DMS153 (cell line): ENCODE measurements at regions not wholly inside any gene's neighbourhood (a gene's known extent, or its start where the extent isn't known, plus 50 kb on each side); places are given as distances from the start of the nearest gene placed in this dataset.

Source experiments
- DNase-seq: peaks from one replicate; lab custom pipeline; 2025; lab: John Stamatoyannopoulos, UW

GRCh38 chr9:107210775-107211174 lies 72.3 kb upstream of the RAD23B start:
- no peak for DNase-seq

GRCh38 chr9:107211284-107211923 lies 71.7 kb upstream of the RAD23B start:
- DNase-seq = no peak

DNA sequence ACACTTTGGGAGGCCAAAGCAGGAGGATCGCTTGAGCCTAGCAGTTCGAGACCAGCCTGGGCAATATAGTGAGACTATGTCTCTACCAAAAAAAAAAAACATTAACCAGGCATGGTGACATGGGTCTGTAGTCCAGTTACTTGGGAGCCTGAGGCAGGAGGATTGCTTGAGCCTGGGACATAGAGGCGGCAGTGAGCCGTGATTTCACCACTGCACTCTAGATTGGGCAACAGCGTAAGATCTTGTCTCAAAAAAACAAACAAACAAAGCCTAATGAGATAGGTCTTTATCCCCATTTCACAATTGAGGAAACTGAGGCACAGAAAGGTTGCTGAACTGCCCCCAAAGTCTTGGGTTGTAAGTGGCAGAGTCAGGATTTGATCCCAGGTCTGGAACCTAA lies 70.5 kb upstream of the RAD23B start:
- DNase-seq = no peak

DNA sequence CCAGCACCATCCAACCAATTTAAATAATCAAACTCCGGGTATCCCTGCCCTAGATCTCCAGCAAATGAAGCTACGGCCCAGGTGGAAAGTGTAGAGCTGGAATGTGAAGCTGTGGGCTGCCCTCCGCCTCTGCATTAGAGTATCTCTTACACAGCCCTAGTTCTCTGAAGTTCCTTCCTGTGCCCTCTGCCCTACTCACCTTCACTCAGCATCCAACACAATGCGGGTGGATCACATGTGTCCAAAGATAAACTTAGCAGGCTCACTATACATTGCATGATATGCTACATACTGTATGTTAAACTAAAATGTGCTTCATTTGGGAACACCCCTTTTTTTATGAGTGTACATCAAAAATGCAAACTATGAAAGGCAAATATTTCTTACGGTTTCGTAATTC lies 70.0 kb upstream of the RAD23B start:
- DNase-seq = no peak

DNA sequence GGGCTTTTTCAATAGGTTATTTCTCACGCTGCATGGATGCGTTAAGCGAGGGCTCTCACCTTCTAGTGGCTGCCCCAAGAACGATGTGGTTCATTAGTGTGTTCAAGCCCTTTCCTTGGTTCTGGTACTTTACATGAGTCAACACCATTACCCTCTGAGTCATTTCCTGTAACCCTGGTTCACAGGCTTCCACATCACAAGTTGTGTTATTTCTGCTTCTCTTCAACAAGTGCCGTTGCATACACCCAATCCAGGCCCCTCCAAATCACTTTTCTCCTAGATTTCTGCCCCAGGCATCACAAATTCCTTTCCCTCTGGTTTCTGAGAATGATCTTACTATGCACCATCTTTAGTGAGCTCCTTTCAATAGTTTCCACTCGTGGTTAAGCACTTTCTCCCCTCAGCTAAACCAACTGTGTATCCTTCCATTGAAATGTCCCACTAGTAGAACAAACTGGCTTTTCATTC lies 69.5 kb upstream of the RAD23B start:
- DNase-seq = peak; percentile 85

- no peak for DNase-seq
These were observed 68.7 kb upstream of the RAD23B start for GRCh38 chr9:107214381-107214780.

DNA sequence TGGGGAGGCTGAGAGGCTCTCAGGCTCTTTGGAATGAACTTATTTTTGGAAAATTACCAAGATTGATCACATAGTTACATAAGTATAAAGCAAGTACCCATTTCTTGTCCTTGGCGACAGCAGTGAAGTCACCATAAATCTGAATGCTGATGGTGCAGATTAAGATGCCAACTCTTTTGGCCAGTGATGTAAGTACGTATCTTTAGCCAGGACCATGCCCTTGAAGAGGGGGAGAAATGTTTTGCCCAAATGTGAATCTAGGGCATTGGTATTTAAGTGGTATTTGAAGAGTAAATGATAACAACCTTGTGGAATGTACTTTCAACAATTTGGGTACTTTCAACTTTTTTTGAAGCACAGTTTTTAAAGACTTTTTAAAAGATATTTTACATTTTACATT lies 68.2 kb upstream of the RAD23B start:
- DNase-seq = no peak

GRCh38 chr9:107215381-107215780 lies 67.7 kb upstream of the RAD23B start:
- no peak for DNase-seq

DNA sequence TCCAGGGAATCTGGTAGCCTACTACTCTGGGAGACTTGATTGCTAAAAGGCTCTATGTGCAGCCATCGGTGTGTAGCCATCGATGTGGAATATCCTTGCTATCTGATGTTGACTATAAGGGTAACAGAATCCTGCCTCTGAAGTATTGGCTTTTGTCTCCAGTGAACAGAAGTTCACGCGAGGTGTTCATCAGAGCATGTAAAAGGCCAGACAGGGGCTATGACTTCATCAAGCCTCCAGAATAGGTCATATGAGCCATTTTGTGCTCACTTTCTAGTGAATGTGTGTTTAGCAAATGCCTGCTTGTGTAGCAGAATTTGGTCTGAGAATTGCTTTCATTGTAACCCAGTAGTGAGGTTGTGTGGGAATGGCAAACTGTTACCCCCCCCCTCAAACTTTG lies 66.8 kb upstream of the RAD23B start:
- DNase-seq = no peak

DNA sequence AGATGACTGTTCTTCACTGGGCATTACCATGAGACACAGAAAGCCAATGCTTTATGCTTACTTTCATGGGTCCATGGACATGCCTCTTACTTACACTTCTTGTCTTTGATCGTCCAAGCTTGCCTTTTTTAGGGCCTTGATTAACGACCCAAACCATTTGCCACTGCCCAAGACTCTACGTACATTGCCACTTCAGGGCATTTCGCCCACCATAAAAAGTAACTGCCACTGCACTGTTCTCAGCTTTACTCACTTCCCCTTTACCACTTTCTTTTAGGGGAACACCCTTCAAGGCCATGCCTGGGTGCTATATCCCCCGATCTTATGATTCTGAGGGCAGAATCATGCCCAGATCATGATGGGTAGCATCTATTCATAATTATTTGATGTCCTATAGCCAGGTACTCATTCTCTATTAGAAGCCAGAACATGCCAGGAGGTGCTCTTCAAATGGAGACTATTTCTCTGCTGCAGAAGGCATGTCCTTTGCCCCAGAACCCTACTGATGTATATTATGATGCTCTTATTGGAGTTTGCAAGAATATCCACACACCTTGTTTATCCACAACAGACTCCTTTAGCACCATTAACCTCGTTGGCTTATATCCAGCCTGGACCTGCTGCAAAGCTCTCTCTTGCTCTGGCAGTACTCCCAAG lies 64.1 kb upstream of the RAD23B start:
- DNase-seq = no peak

DNA sequence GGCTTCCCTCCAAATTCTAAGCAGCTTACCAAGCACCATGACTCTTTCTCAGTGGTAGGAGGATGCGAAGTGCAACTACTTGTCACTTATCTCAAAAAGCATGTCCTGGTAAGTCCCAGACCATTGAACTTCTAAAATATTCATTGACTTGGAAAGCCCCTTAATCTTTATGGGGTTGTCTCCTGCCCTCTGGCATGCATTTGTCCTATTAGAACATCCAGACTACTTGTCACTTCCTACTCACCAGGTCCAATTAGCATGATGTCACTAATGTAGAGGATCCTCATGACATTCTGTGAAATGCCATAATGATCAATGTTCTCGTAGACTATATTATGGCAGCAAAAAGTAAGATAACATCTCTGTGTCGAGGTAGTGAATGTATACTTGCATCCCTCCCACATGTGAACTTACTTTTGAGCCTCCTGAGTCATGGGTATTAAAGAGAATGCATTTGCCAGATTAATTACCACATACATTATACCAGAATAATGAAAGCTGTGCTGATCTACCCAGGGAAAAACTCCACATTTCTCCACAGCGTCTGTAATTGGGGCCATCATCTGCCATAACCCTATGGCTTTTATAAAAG lies 63.5 kb upstream of the RAD23B start:
- DNase-seq = no peak

- no peak for DNase-seq
These were observed 61.8 kb upstream of the RAD23B start for GRCh38 chr9:107221321-107221720.

- DNase-seq = peak; percentile 37
These were observed 61.0 kb upstream of the RAD23B start for GRCh38 chr9:107222020-107222522.

GRCh38 chr9:107223381-107223780 lies 59.7 kb upstream of the RAD23B start:
- DNase-seq = no peak

- DNase-seq = no peak
These were observed 58.8 kb upstream of the RAD23B start for GRCh38 chr9:107224252-107224651.

- DNase-seq = no peak
These were observed 56.7 kb upstream of the RAD23B start for GRCh38 chr9:107226421-107226820.

- no peak for DNase-seq
These were observed 55.3 kb upstream of the RAD23B start for GRCh38 chr9:107227774-107228173.

GRCh38 chr9:107228496-107229039 lies 54.5 kb upstream of the RAD23B start:
- peak; percentile 81 for DNase-seq

- no peak for DNase-seq
These were observed 53.8 kb upstream of the RAD23B start for GRCh38 chr9:107229241-107229741.
